ENCODE measurements at regions not wholly inside any gene's neighbourhood (a gene's known extent, or its start where the extent isn't known, plus 50 kb on each side); places are given as distances from the start of the nearest gene placed in this dataset.

- Histone ChIP-seq H3K4me3 (ENCODE audit: low read depth in 1 of 5, low read length in 5 of 5) (no peak overlapping the region), H3K9ac (ENCODE audit: low read length in 5 of 5) (no peak overlapping the region), H3K27me3 (ENCODE audit: control insufficient read depth in 5 of 5, insufficient read depth in 4 of 5, low read length in 5 of 5) (no peaks in the 10 kb centered on the region), H3K9me3 (ENCODE audit: control insufficient read depth in 5 of 5, low read length in 5 of 5) (peaks cover 0 to 8% (median 2%) of the 10 kb centered on the region in 5 donors), H3K36me3 (ENCODE audit: control insufficient read depth in 5 of 5, insufficient read depth in 5 of 5, low read length in 5 of 5) (no peaks in the 10 kb centered on the region), H3K4me1 (ENCODE audit: control insufficient read depth in 5 of 5, insufficient read depth in 5 of 5, low read length in 5 of 5) (peaks cover 0 to 8% (median 0%) of the 10 kb centered on the region in 5 donors), H3K27ac (ENCODE audit: low read depth, low read length) (no peak overlapping the region)
Observed at GRCh38 chr3:21801631-21802030, 50.6 kb upstream of the ZNF385D start.

DNA sequence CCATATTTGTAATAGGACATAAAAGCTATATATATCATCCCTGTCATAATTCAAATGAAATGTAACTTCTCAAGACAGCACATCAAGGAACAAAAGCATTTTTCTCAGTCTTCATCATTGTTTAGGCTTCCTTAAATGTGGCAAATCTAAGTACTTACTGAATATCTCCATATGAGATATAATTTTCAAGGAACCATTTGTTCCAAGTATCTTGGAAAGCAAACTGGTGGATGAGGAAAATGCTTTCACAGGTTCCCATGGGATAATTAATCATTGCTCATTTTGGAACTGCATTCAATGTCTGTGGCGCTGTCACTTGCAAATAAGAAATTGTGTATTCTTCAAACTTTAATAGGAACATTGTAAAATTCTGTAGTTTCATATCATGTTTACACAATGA is 52.6 kb upstream of the ZNF385D start:
- no peak overlapping the region for H3K9ac ChIP-seq (ENCODE audit: low read length in 5 of 5)
- peaks cover 0 to 8% (median 0%) of the 10 kb centered on the region in 5 donors for H3K4me1 ChIP-seq (ENCODE audit: control insufficient read depth in 5 of 5, insufficient read depth in 5 of 5, low read length in 5 of 5)
- no peaks in the 10 kb centered on the region for H3K36me3 ChIP-seq (ENCODE audit: control insufficient read depth in 5 of 5, insufficient read depth in 5 of 5, low read length in 5 of 5)
- no peak overlapping the region for H3K4me3 ChIP-seq (ENCODE audit: low read depth in 1 of 5, low read length in 5 of 5)
- no peaks in the 10 kb centered on the region for H3K27me3 ChIP-seq (ENCODE audit: control insufficient read depth in 5 of 5, insufficient read depth in 4 of 5, low read length in 5 of 5)
- H3K9me3 ChIP-seq (ENCODE audit: control insufficient read depth in 5 of 5, low read length in 5 of 5): peaks cover 0 to 8% (median 2%) of the 10 kb centered on the region in 5 donors
- no peak overlapping the region for H3K27ac ChIP-seq (ENCODE audit: low read depth, low read length)

DNA sequence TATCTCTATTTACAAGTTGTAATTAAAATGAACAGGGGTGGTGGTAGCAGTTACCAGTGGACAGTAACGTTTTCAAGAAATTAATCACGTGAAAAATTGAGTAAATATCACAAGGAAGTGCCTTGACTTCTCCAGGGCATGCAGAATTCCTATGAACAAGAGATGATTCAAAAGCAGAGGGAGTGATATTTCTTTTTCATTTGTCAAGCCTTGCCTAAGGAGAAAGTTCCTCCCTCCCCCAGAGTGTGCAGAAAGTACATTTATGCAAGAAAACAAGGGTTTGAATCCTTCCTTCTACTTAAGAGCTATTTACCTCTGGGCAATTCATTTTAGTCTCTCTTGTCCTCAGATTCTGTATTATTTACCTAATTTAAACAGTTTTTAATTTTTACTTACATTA is 53.3 kb upstream of the ZNF385D start:
- Histone ChIP-seq H3K36me3 (ENCODE audit: control insufficient read depth in 5 of 5, insufficient read depth in 5 of 5, low read length in 5 of 5) (no peaks in the 10 kb centered on the region), H3K9me3 (ENCODE audit: control insufficient read depth in 5 of 5, low read length in 5 of 5) (peaks cover 0 to 8% (median 2%) of the 10 kb centered on the region in 5 donors), H3K27ac (ENCODE audit: low read depth, low read length) (no peak overlapping the region), H3K9ac (ENCODE audit: low read length in 5 of 5) (no peak overlapping the region), H3K4me1 (ENCODE audit: control insufficient read depth in 5 of 5, insufficient read depth in 5 of 5, low read length in 5 of 5) (peaks cover 0 to 8% (median 0%) of the 10 kb centered on the region in 5 donors), H3K4me3 (ENCODE audit: low read depth in 1 of 5, low read length in 5 of 5) (no peak overlapping the region), H3K27me3 (ENCODE audit: control insufficient read depth in 5 of 5, insufficient read depth in 4 of 5, low read length in 5 of 5) (no peaks in the 10 kb centered on the region)

DNA sequence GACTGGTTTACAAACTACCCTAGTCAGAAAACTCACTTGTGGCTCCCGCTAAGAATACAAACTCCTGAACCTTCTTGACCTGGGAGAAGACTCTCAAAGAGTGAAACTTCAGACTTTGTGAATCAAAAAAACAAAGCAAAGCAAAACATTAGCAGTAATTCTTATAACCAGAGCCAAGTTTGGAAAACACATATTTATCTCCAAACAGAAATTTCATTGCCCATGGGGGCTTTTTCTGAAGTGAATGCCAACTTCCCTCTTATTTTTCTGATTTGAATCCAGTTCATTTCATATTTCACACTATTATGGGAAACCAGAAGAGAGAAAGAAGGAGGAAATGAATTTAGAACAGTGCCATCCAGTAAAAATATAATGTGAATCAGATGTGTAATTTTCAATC is 55.7 kb upstream of the ZNF385D start:
- Histone ChIP-seq H3K36me3 (ENCODE audit: control insufficient read depth in 5 of 5, insufficient read depth in 5 of 5, low read length in 5 of 5) (no peaks in the 10 kb centered on the region), H3K9ac (ENCODE audit: low read length in 5 of 5) (no peak overlapping the region), H3K27me3 (ENCODE audit: control insufficient read depth in 5 of 5, insufficient read depth in 4 of 5, low read length in 5 of 5) (no peaks in the 10 kb centered on the region), H3K9me3 (ENCODE audit: control insufficient read depth in 5 of 5, low read length in 5 of 5) (no peaks in the 10 kb centered on the region), H3K27ac (ENCODE audit: low read depth, low read length) (no peak overlapping the region), H3K4me3 (ENCODE audit: low read depth in 1 of 5, low read length in 5 of 5) (no peak overlapping the region), H3K4me1 (ENCODE audit: control insufficient read depth in 5 of 5, insufficient read depth in 5 of 5, low read length in 5 of 5) (peaks cover 0 to 8% (median 0%) of the 10 kb centered on the region in 5 donors)

DNA sequence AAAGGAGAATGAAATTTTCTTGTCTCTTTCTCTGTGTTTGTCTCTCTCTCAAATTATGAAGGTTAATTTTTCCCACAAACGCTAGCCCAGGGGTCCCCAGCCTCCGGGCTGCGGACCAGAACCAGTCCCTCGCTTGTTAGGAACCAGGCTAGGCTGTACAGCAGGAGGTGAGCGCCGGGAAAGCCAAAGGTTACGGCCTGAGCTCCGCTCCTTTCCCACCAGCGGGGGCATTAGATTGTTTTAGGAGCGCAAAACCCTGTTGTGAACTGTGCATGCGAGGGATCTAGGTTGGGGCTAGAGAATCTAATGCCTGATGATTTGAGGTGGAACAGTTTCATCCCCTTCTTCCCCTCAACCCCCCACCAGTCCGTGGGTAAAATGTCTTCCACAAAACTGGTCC is 74.7 kb upstream of the ZNF385D start:
- Histone ChIP-seq H3K9ac (ENCODE audit: low read length in 5 of 5) (no peak overlapping the region), H3K4me3 (ENCODE audit: low read depth in 1 of 5, low read length in 5 of 5) (no peak overlapping the region), H3K4me1 (ENCODE audit: control insufficient read depth in 5 of 5, insufficient read depth in 5 of 5, low read length in 5 of 5) (peaks cover 0 to 3% (median 0%) of the 10 kb centered on the region in 5 donors), H3K9me3 (ENCODE audit: control insufficient read depth in 5 of 5, low read length in 5 of 5) (no peaks in the 10 kb centered on the region), H3K36me3 (ENCODE audit: control insufficient read depth in 5 of 5, insufficient read depth in 5 of 5, low read length in 5 of 5) (no peaks in the 10 kb centered on the region), H3K27ac (ENCODE audit: low read depth, low read length) (no peak overlapping the region), H3K27me3 (ENCODE audit: control insufficient read depth in 5 of 5, insufficient read depth in 4 of 5, low read length in 5 of 5) (no peaks in the 10 kb centered on the region)

DNA sequence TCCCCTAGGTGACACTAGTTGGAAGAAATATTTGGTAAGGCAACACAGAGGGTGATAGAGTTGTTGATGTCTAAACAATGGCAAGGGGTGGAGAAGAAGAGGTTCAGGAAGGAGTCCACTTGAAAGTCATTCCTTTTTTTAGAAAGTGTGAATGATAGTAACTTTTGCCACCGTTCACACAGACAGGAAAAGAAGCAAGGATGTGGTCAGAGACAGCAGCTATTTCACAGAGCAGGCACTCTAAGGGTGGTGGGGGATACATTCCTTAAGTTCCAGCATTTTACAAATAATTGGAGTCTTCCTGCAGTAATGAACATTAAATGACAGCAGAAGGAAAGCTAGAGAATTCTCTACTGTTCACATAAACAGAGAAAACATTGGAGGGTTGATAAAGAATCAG is 75.4 kb upstream of the ZNF385D start:
- Histone ChIP-seq H3K4me1 (ENCODE audit: control insufficient read depth in 5 of 5, insufficient read depth in 5 of 5, low read length in 5 of 5) (peaks cover 0 to 3% (median 0%) of the 10 kb centered on the region in 5 donors), H3K9ac (ENCODE audit: low read length in 5 of 5) (no peak overlapping the region), H3K4me3 (ENCODE audit: low read depth in 1 of 5, low read length in 5 of 5) (no peak overlapping the region), H3K36me3 (ENCODE audit: control insufficient read depth in 5 of 5, insufficient read depth in 5 of 5, low read length in 5 of 5) (no peaks in the 10 kb centered on the region), H3K27me3 (ENCODE audit: control insufficient read depth in 5 of 5, insufficient read depth in 4 of 5, low read length in 5 of 5) (no peaks in the 10 kb centered on the region), H3K27ac (ENCODE audit: low read depth, low read length) (no peak overlapping the region), H3K9me3 (ENCODE audit: control insufficient read depth in 5 of 5, low read length in 5 of 5) (no peaks in the 10 kb centered on the region)

DNA sequence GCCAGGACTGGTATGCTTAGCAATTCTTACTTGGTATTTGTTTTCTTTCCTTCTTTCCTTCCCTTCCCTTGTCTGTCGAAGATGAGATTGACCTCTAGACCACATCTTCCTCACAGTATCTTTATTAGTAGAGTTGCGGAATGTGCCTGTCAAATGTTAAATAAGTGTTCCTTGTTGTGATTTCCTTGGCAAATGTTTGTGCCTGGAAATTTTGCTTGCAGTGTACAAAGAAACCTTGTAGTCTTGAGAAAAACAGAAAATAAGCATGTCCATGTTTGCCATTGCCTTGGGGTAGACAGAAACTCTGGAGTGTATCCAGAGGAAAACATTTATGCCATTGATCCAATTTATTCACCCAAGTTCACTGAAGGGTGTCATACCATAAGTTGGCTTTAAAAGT is 79.5 kb upstream of the ZNF385D start:
- Histone ChIP-seq H3K4me1 (ENCODE audit: control insufficient read depth in 5 of 5, insufficient read depth in 5 of 5, low read length in 5 of 5) (peaks cover 0 to 3% (median 0%) of the 10 kb centered on the region in 5 donors), H3K27ac (ENCODE audit: low read depth, low read length) (no peak overlapping the region), H3K36me3 (ENCODE audit: control insufficient read depth in 5 of 5, insufficient read depth in 5 of 5, low read length in 5 of 5) (no peaks in the 10 kb centered on the region), H3K9me3 (ENCODE audit: control insufficient read depth in 5 of 5, low read length in 5 of 5) (no peaks in the 10 kb centered on the region), H3K4me3 (ENCODE audit: low read depth in 1 of 5, low read length in 5 of 5) (no peak overlapping the region), H3K9ac (ENCODE audit: low read length in 5 of 5) (no peak overlapping the region), H3K27me3 (ENCODE audit: control insufficient read depth in 5 of 5, insufficient read depth in 4 of 5, low read length in 5 of 5) (no peaks in the 10 kb centered on the region)

- Histone ChIP-seq H3K9me3 (ENCODE audit: control insufficient read depth in 5 of 5, low read length in 5 of 5) (no peaks in the 10 kb centered on the region), H3K4me1 (ENCODE audit: control insufficient read depth in 5 of 5, insufficient read depth in 5 of 5, low read length in 5 of 5) (peaks cover 0 to 4% (median 0%) of the 10 kb centered on the region in 5 donors), H3K36me3 (ENCODE audit: control insufficient read depth in 5 of 5, insufficient read depth in 5 of 5, low read length in 5 of 5) (no peaks in the 10 kb centered on the region), H3K27me3 (ENCODE audit: control insufficient read depth in 5 of 5, insufficient read depth in 4 of 5, low read length in 5 of 5) (no peaks in the 10 kb centered on the region), H3K4me3 (ENCODE audit: low read depth in 1 of 5, low read length in 5 of 5) (no peak overlapping the region), H3K27ac (ENCODE audit: low read depth, low read length) (no peak overlapping the region), H3K9ac (ENCODE audit: low read length in 5 of 5) (no peak overlapping the region)
Observed at GRCh38 chr3:21835264-21835663, 84.3 kb upstream of the ZNF385D start.

DNA sequence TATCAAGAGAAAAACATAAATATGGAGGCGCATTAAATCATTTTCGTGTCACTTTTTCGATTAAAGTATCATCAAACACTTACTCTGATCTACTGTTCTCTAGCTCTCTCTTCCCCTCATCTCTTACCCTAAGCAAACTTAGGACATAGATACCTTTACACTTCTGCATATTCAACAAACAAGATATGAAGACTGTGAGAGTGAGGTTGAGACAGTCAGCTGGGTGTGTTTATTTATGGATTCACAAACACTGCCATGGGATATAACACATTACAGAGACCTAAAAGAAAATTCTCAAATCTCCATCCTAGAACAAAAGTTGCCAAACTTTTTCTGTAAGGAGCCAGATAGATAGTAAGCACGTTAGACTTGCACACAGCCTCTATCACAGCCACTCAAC is 85.2 kb upstream of the ZNF385D start:
- Histone ChIP-seq H3K27me3 (ENCODE audit: control insufficient read depth in 5 of 5, insufficient read depth in 4 of 5, low read length in 5 of 5) (no peaks in the 10 kb centered on the region), H3K9me3 (ENCODE audit: control insufficient read depth in 5 of 5, low read length in 5 of 5) (no peaks in the 10 kb centered on the region), H3K4me1 (ENCODE audit: control insufficient read depth in 5 of 5, insufficient read depth in 5 of 5, low read length in 5 of 5) (peaks cover 0 to 4% (median 0%) of the 10 kb centered on the region in 5 donors), H3K27ac (ENCODE audit: low read depth, low read length) (no peak overlapping the region), H3K4me3 (ENCODE audit: low read depth in 1 of 5, low read length in 5 of 5) (no peak overlapping the region), H3K36me3 (ENCODE audit: control insufficient read depth in 5 of 5, insufficient read depth in 5 of 5, low read length in 5 of 5) (no peaks in the 10 kb centered on the region), H3K9ac (ENCODE audit: low read length in 5 of 5) (no peak overlapping the region)

DNA sequence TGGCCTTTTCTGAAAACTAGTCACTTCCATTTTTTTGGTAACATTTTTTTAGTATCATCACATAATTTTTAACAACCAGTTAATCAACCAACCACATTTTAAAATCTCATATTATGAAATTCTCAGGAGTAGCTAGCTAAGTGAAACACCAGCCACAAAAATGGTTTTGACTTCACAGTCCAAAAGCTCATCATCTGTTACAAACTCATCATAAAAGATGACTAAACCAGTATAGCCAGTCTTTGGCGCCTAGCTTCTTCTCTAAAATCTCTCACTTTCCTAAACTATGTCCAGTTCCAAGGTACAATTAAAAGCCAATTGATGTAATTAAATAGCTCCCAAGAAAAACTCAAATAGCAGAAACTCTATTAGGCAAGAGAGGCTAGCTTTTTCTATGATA is 88.2 kb upstream of the ZNF385D start:
- H3K9ac ChIP-seq (ENCODE audit: low read length in 5 of 5): no peak overlapping the region
- no peak overlapping the region for H3K27ac ChIP-seq (ENCODE audit: low read depth, low read length)
- no peaks in the 10 kb centered on the region for H3K27me3 ChIP-seq (ENCODE audit: control insufficient read depth in 5 of 5, insufficient read depth in 4 of 5, low read length in 5 of 5)
- no peaks in the 10 kb centered on the region for H3K36me3 ChIP-seq (ENCODE audit: control insufficient read depth in 5 of 5, insufficient read depth in 5 of 5, low read length in 5 of 5)
- H3K9me3 ChIP-seq (ENCODE audit: control insufficient read depth in 5 of 5, low read length in 5 of 5): no peaks in the 10 kb centered on the region
- H3K4me1 ChIP-seq (ENCODE audit: control insufficient read depth in 5 of 5, insufficient read depth in 5 of 5, low read length in 5 of 5): peaks cover 0 to 4% (median 0%) of the 10 kb centered on the region in 5 donors
- no peak overlapping the region for H3K4me3 ChIP-seq (ENCODE audit: low read depth in 1 of 5, low read length in 5 of 5)

GRCh38 chr3:21839592-21839991 is 88.6 kb upstream of the ZNF385D start:
- Histone ChIP-seq H3K36me3 (ENCODE audit: control insufficient read depth in 5 of 5, insufficient read depth in 5 of 5, low read length in 5 of 5) (no peaks in the 10 kb centered on the region), H3K4me1 (ENCODE audit: control insufficient read depth in 5 of 5, insufficient read depth in 5 of 5, low read length in 5 of 5) (peaks cover 0 to 4% (median 0%) of the 10 kb centered on the region in 5 donors), H3K27me3 (ENCODE audit: control insufficient read depth in 5 of 5, insufficient read depth in 4 of 5, low read length in 5 of 5) (no peaks in the 10 kb centered on the region), H3K9ac (ENCODE audit: low read length in 5 of 5) (no peak overlapping the region), H3K4me3 (ENCODE audit: low read depth in 1 of 5, low read length in 5 of 5) (no peak overlapping the region), H3K9me3 (ENCODE audit: control insufficient read depth in 5 of 5, low read length in 5 of 5) (no peaks in the 10 kb centered on the region), H3K27ac (ENCODE audit: low read depth, low read length) (no peak overlapping the region)
